B cell (primary cell): ENCODE measurements at regions not wholly inside any gene's neighbourhood (a gene's known extent, or its start where the extent isn't known, plus 50 kb on each side); places are given as distances from the start of the nearest gene placed in this dataset.

Experiments
- ATAC-seq: fragments of 200-7000 bp; cut with Tn5 transposase; one replicate; pipeline ENCODE4 v1.10.0; 2021; ENCODE audit warnings: low read depth, mild to moderate bottlenecking, moderate number of reproducible peaks, moderate library complexity
- CTCF ChIA-PET: fragments of 350-600 bp; sonication (Branson Sonifier 250); formaldehyde crosslinking; loops from one replicate; lab custom pipeline; 2021; ENCODE audit warnings: antibody characterized with exemption, inconsistent platforms; lab: Charles Lee
- POLR2A ChIA-PET: fragments of 350-600 bp; sonication (Branson Sonifier 250); formaldehyde crosslinking; loops from one replicate; lab custom pipeline; 2021; ENCODE audit warnings: antibody characterized with exemption; lab: Charles Lee
- DNase-seq: peaks from one replicate; pipeline ENCODE4 v3.0.0; 2013
- H2AFZ ChIP-seq: 2 replicates; pipeline ENCODE4 v1.6.1; 2012; ENCODE audit warnings: mild to moderate bottlenecking, low read depth, low read length; ENCODE audit not compliant: insufficient read depth, poor library complexity, severe bottlenecking
- H3K27ac ChIP-seq, 2 donors: 1 replicate in 1 of 2; 2 replicates in 1 of 2; pipeline ENCODE4 v1.5.1; 2012 to 2013; ENCODE audit warnings: low read length in 2 of 2, mild to moderate bottlenecking in 2 of 2, moderate library complexity in 1 of 2
- H3K27me3 ChIP-seq, 4 experiments: fragments of 200-600 bp in 1 of 4; sonication (generic) in 1 of 4; replicated peaks in 1 of 4; 1 replicate in 2 of 4; 2 replicates in 2 of 4; pipeline versions ENCODE4 v1.6.1 to v1.7.0; 2013 to 2016; ENCODE audit warnings: low read length in 3 of 4, mild to moderate bottlenecking in 2 of 4, mixed read lengths in 1 of 4, moderate library complexity in 1 of 4; ENCODE audit not compliant: insufficient read depth in 4 of 4, control insufficient read depth in 3 of 4; ENCODE audit errors: control extremely low read depth in 1 of 4
- H3K36me3 ChIP-seq, 2 experiments: replicated peaks in 1 of 2; 1 replicate in 1 of 2; 2 replicates in 1 of 2; pipeline versions ENCODE4 v1.6.1 to v1.7.1; 2013; ENCODE audit warnings: low read length in 1 of 2; ENCODE audit not compliant: insufficient read depth in 2 of 2, control insufficient read depth in 1 of 2; ENCODE audit errors: control extremely low read depth in 1 of 2, extremely low read depth in 1 of 2
- H3K4me1 ChIP-seq, 2 donors: fragments of 200-600 bp in 1 of 2; sonication (generic) in 1 of 2; 1 replicate in 1 of 2; 2 replicates in 1 of 2; pipeline versions ENCODE4 v1.5.1 to v1.6.1; 2013 to 2017; ENCODE audit warnings: low read length in 2 of 2; ENCODE audit not compliant: control insufficient read depth in 2 of 2, insufficient read depth in 2 of 2
- H3K4me2 ChIP-seq: replicated peaks from 2 replicates; pipeline ENCODE3; 2012; ENCODE audit warnings: mild to moderate bottlenecking, low read depth, low read length; ENCODE audit not compliant: poor library complexity, severe bottlenecking
- H3K4me3 ChIP-seq, 5 experiments: fragments of 200-600 bp in 1 of 5; sonication (generic) in 1 of 5; 1 replicate in 3 of 5; 2 replicates in 2 of 5; pipeline versions ENCODE4 v1.5.1 to v1.7.0; 2011 to 2016; ENCODE audit warnings: low read length in 4 of 5, mild to moderate bottlenecking in 4 of 5, low read depth in 2 of 5, control low read depth in 1 of 5, moderate library complexity in 1 of 5; ENCODE audit not compliant: insufficient read depth in 1 of 5; ENCODE audit errors: control extremely low read depth in 1 of 5, extremely low read depth in 1 of 5
- H3K79me2 ChIP-seq: fragments of 200-600 bp; sonication (generic); one replicate; pipeline ENCODE4 v1.6.0; 2016; ENCODE audit warnings: low read length; ENCODE audit not compliant: control insufficient read depth, insufficient read depth
- H3K9ac ChIP-seq: fragments of 200-600 bp; sonication (generic); 2 replicates; pipeline ENCODE4 v1.6.1; 2017; ENCODE audit warnings: mild to moderate bottlenecking, low read length, moderate library complexity
- H3K9me3 ChIP-seq, 3 donors: one replicate each; pipeline versions ENCODE4 v1.6.1 to v1.7.1; 2013; ENCODE audit warnings: low read length in 2 of 3; ENCODE audit not compliant: control insufficient read depth in 2 of 3, insufficient read depth in 1 of 3; ENCODE audit errors: control extremely low read depth in 1 of 3
- H4K20me1 ChIP-seq: 2 replicates; pipeline ENCODE4 v1.6.0; 2012; ENCODE audit warnings: mild to moderate bottlenecking, low read length; ENCODE audit not compliant: insufficient read depth, control insufficient read depth, poor library complexity, severe bottlenecking
- H3K27ac Mint-ChIP-seq: one replicate; pipeline ENCODE4 v1.8.0; 2021; ENCODE audit warnings: mixed read lengths
- H3K27me3 Mint-ChIP-seq: one replicate; pipeline ENCODE4 v1.8.0; 2021; ENCODE audit warnings: mixed read lengths
- H3K4me1 Mint-ChIP-seq: one replicate; pipeline ENCODE4 v1.8.0; 2021; ENCODE audit warnings: mixed read lengths
- H3K4me3 Mint-ChIP-seq: one replicate; pipeline ENCODE4 v1.8.0; 2021; ENCODE audit warnings: mixed read lengths
- H3K9me3 Mint-ChIP-seq: one replicate; pipeline ENCODE4 v1.8.0; 2022; ENCODE audit warnings: mixed read lengths; ENCODE audit not compliant: insufficient read depth
- EZH2 ChIP-seq: IDR thresholded peaks from 2 replicates; pipeline ENCODE4 v1.6.1; 2012; ENCODE audit warnings: borderline replicate concordance, low read depth, mild to moderate bottlenecking, moderate library complexity, low read length; ENCODE audit not compliant: insufficient read depth, poor library complexity, severe bottlenecking
- WGBS: methylation state at CpG from one replicate; pipeline ENCODE4 v1.1.5; 2013; ENCODE audit warnings: missing lambda C conversion rate; ENCODE audit not compliant: insufficient coverage; 5-methylcytosine and 5-hydroxymethylcytosine counted together
- intact Hi-C: fragments of 100-400 bp; cut with micrococcal nuclease; formaldehyde crosslinking; loops from one replicate; pipeline ENCODE4 v1.10.0; 2022
- TF ChIP-seq, protein P1 (sequence below): fragments of 200-600 bp; IDR thresholded peaks from one replicate; pipeline ENCODE4 v1.8.0; 2022; ENCODE audit warnings: antibody characterized with exemption, mild to moderate bottlenecking

DNA sequence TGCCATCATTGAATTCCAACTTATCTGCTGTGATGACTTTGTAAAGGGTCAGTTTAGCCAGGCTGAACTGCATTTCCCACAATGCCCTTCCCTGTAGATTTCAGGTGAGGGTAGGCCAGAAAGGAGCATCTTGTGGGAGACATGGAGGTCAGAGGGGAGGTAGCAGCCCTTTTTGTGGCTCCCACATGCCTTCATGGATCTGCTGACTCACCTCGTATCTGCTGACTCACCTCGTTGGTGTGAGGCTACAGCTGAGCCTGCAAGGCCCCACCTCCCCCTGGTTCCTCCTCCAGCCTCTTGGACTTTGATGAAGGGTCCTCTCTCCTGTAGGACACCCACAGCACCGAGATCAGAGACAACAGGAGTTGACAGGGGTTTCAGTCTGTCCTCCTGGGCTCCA lies 102.5 kb downstream of the SALL1 start:
- H3K36me3 ChIP-seq, result no peaks in the 10 kb centered on the region
- no peak overlapping the region for H3K27ac Mint-ChIP-seq
- H3K4me3 ChIP-seq, result no peak overlapping the region
- no peaks in the 10 kb centered on the region for H3K79me2 ChIP-seq
- ChIA-PET CTCF (no interaction called here), POLR2A (no interaction called here)
- intact Hi-C loops, result no loop called here
- no peaks in the 10 kb centered on the region for H3K27me3 ChIP-seq
- H3K9me3 ChIP-seq, result peaks cover 0 to 3% (median 0%) of the 10 kb centered on the region in 3 donors
- no peak overlapping the region for H2AFZ ChIP-seq
- no peak overlapping the region for H3K27ac ChIP-seq
- no peaks in the 10 kb centered on the region for H4K20me1 ChIP-seq
- H3K27me3 Mint-ChIP-seq, result no peaks in the 10 kb centered on the region
- ATAC-seq (no peak), DNase-seq (no peak)
- no peaks in the 10 kb centered on the region for H3K9me3 Mint-ChIP-seq
- no peak overlapping the region for H3K4me2 ChIP-seq
- H3K4me1 Mint-ChIP-seq, result no peaks in the 10 kb centered on the region
- no peak for TF ChIP-seq EZH2
- TF ChIP-seq, protein P1, sequence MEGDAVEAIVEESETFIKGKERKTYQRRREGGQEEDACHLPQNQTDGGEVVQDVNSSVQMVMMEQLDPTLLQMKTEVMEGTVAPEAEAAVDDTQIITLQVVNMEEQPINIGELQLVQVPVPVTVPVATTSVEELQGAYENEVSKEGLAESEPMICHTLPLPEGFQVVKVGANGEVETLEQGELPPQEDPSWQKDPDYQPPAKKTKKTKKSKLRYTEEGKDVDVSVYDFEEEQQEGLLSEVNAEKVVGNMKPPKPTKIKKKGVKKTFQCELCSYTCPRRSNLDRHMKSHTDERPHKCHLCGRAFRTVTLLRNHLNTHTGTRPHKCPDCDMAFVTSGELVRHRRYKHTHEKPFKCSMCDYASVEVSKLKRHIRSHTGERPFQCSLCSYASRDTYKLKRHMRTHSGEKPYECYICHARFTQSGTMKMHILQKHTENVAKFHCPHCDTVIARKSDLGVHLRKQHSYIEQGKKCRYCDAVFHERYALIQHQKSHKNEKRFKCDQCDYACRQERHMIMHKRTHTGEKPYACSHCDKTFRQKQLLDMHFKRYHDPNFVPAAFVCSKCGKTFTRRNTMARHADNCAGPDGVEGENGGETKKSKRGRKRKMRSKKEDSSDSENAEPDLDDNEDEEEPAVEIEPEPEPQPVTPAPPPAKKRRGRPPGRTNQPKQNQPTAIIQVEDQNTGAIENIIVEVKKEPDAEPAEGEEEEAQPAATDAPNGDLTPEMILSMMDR, result no peak
- H3K4me3 Mint-ChIP-seq, result no peak overlapping the region
- WGBS, result 69% methylated on average over 3 of the region's 3 CpGs
- no peaks in the 10 kb centered on the region for H3K4me1 ChIP-seq
- H3K9ac ChIP-seq, result no peak overlapping the region

DNA sequence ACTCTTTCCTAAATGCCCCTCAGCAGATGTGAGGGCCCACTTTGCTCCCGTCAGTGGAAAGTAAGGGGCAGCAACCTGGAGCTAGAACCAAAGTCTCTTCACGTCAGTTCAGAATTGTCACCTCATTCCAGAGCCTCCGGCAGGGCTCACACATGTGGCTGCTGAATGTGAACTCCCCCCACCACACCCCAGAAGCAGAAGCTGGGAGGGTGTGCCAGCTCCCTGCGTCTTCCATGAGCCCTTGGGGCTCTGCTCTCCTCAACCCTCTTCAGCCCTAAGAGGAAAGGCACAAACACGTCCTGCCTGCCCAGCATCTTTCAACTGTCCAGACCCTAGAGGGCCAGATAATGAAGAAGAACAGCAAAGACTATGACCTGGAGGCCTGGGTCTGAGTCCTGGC lies 105.3 kb downstream of the SALL1 start:
- Histone ChIP-seq H3K9ac (no peak overlapping the region), H3K4me1 (no peaks in the 10 kb centered on the region), H3K27ac (no peak overlapping the region), H3K9me3 (peaks cover 0 to 3% (median 0%) of the 10 kb centered on the region in 3 donors), H3K36me3 (no peaks in the 10 kb centered on the region), H4K20me1 (no peaks in the 10 kb centered on the region), H3K4me2 (no peak overlapping the region), H3K4me3 (no peak overlapping the region), H3K27me3 (no peaks in the 10 kb centered on the region), H2AFZ (no peak overlapping the region), H3K79me2 (no peaks in the 10 kb centered on the region)
- intact Hi-C loops, result no loop called here
- ChIA-PET CTCF (no interaction called here), POLR2A (no interaction called here)
- Mint-ChIP-seq H3K27me3 (no peaks in the 10 kb centered on the region), H3K4me3 (no peak overlapping the region), H3K4me1 (no peaks in the 10 kb centered on the region), H3K9me3 (no peaks in the 10 kb centered on the region), H3K27ac (no peak overlapping the region)
- 86% methylated on average over 4 of the region's 5 CpGs for WGBS
- TF ChIP-seq, protein P1, result no peak
- TF ChIP-seq EZH2, result no peak
- ATAC-seq, result no peak
- no peak for DNase-seq
